ENCODE measurements at regions not wholly inside any gene's neighbourhood (a gene's known extent, or its start where the extent isn't known, plus 50 kb on each side); places are given as distances from the start of the nearest gene placed in this dataset.

- TF ChIP-seq EZH2 (IDR thresholded peaks at IDR 0.05) (no peak), POLR2AphosphoS5 (IDR thresholded peaks at IDR 0.05; ENCODE audit: borderline replicate concordance, low read depth, low read length) (no peak)
These were observed 169.0 kb upstream of the NRSN1 start for GRCh38 chr6:23957017-23957416.
